Chondrocyte (in vitro differentiated cells): ENCODE measurements at regions not wholly inside any gene's neighbourhood (a gene's known extent, or its start where the extent isn't known, plus 50 kb on each side); places are given as distances from the start of the nearest gene placed in this dataset.

Experiments
- DNase-seq: peaks from one replicate; pipeline ENCODE4 v3.0.0; 2021; ENCODE audit warnings: mixed read lengths, low spot score
- H3K27ac Mint-ChIP-seq: one replicate; pipeline ENCODE4 v1.8.0; 2021; ENCODE audit warnings: mild to moderate bottlenecking, moderate library complexity, mixed read lengths; ENCODE audit not compliant: unreplicated experiment
- H3K27me3 Mint-ChIP-seq: 2 replicates; pipeline ENCODE4 v1.8.0; 2021; ENCODE audit warnings: low read depth, mixed read lengths
- H3K36me3 Mint-ChIP-seq: 2 replicates; pipeline ENCODE4 v1.8.0; 2021; ENCODE audit warnings: low read depth, mixed read lengths
- H3K4me1 Mint-ChIP-seq: 2 replicates; pipeline ENCODE4 v1.8.0; 2021; ENCODE audit warnings: low read depth, mild to moderate bottlenecking, mixed read lengths
- H3K4me3 Mint-ChIP-seq: one replicate; pipeline ENCODE4 v1.8.0; 2021; ENCODE audit warnings: mild to moderate bottlenecking, moderate library complexity, mixed read lengths; ENCODE audit not compliant: unreplicated experiment
- H3K9me3 Mint-ChIP-seq: 2 replicates; pipeline ENCODE4 v1.8.0; 2021; ENCODE audit warnings: low read depth, mixed read lengths
- CTCF ChIP-seq: fragments of 200-600 bp; sonication (generic); IDR thresholded peaks from 2 replicates; pipeline ENCODE4 v1.5.0; 2021; ENCODE audit warnings: antibody characterized with exemption, mild to moderate bottlenecking, moderate library complexity

- no peak for DNase-seq
- Mint-ChIP-seq H3K9me3 (peaks cover 20% of the 10 kb centered on the region), H3K4me1 (no peaks in the 10 kb centered on the region), H3K27me3 (no peaks in the 10 kb centered on the region), H3K4me3 (no peak overlapping the region), H3K27ac (no peak overlapping the region), H3K36me3 (no peaks in the 10 kb centered on the region)
- no peak for TF ChIP-seq CTCF
Observed at GRCh38 chr2:21993002-21993401, 869.2 kb downstream of the TDRD15 start.

- no peaks in the 10 kb centered on the region for H3K36me3 Mint-ChIP-seq
- H3K27me3 Mint-ChIP-seq = no peaks in the 10 kb centered on the region
- no peak overlapping the region for H3K4me3 Mint-ChIP-seq
- no peak for TF ChIP-seq CTCF
- no peaks in the 10 kb centered on the region for H3K4me1 Mint-ChIP-seq
- H3K9me3 Mint-ChIP-seq = peaks cover 16% of the 10 kb centered on the region
- DNase-seq = no peak
- no peak overlapping the region for H3K27ac Mint-ChIP-seq
Observed at GRCh38 chr2:21996339-21996738, 872.6 kb downstream of the TDRD15 start.

GRCh38 chr2:21999522-21999921 is 875.8 kb downstream of the TDRD15 start:
- no peaks in the 10 kb centered on the region for H3K27me3 Mint-ChIP-seq
- no peaks in the 10 kb centered on the region for H3K36me3 Mint-ChIP-seq
- no peak overlapping the region for H3K27ac Mint-ChIP-seq
- H3K4me1 Mint-ChIP-seq = no peaks in the 10 kb centered on the region
- no peak for DNase-seq
- no peak for TF ChIP-seq CTCF
- peaks cover 4% of the 10 kb centered on the region for H3K9me3 Mint-ChIP-seq
- H3K4me3 Mint-ChIP-seq = no peak overlapping the region

- H3K9me3 Mint-ChIP-seq = peaks cover 2% of the 10 kb centered on the region
- no peak for TF ChIP-seq CTCF
- no peak overlapping the region for H3K27ac Mint-ChIP-seq
- H3K4me1 Mint-ChIP-seq = no peaks in the 10 kb centered on the region
- no peak overlapping the region for H3K4me3 Mint-ChIP-seq
- no peaks in the 10 kb centered on the region for H3K36me3 Mint-ChIP-seq
- no peaks in the 10 kb centered on the region for H3K27me3 Mint-ChIP-seq
- DNase-seq = no peak
Observed at GRCh38 chr2:22002066-22002465, 878.3 kb downstream of the TDRD15 start.

- Mint-ChIP-seq H3K4me1 (no peaks in the 10 kb centered on the region), H3K27ac (no peak overlapping the region), H3K4me3 (no peak overlapping the region), H3K9me3 (peaks cover 3% of the 10 kb centered on the region), H3K27me3 (no peaks in the 10 kb centered on the region), H3K36me3 (no peaks in the 10 kb centered on the region)
- TF ChIP-seq CTCF = no peak
- no peak for DNase-seq
Observed at GRCh38 chr2:22003270-22003669, 879.5 kb downstream of the TDRD15 start.
